Fibroblast of lung (primary cell): ENCODE measurements at regions not wholly inside any gene's neighbourhood (a gene's known extent, or its start where the extent isn't known, plus 50 kb on each side); places are given as distances from the start of the nearest gene placed in this dataset.

Experiments used
- EZH2 ChIP-seq: IDR thresholded peaks from 2 replicates; pipeline ENCODE4 v1.5.1; 2012; ENCODE audit warnings: low read length, control low read depth, mild to moderate bottlenecking; ENCODE audit errors: missing control alignments
- TF ChIP-seq, protein P1 (sequence below), 2 donors: IDR thresholded peaks in 1 of 2; conservative IDR thresholded peaks in 1 of 2; 1 replicate in 1 of 2; 2 replicates in 1 of 2; pipeline ENCODE4 v1.5.1; 2011 to 2012; ENCODE audit warnings: low read length in 2 of 2, control low read depth in 1 of 2, inconsistent platforms in 1 of 2, low read depth in 1 of 2, mild to moderate bottlenecking in 1 of 2

DNA sequence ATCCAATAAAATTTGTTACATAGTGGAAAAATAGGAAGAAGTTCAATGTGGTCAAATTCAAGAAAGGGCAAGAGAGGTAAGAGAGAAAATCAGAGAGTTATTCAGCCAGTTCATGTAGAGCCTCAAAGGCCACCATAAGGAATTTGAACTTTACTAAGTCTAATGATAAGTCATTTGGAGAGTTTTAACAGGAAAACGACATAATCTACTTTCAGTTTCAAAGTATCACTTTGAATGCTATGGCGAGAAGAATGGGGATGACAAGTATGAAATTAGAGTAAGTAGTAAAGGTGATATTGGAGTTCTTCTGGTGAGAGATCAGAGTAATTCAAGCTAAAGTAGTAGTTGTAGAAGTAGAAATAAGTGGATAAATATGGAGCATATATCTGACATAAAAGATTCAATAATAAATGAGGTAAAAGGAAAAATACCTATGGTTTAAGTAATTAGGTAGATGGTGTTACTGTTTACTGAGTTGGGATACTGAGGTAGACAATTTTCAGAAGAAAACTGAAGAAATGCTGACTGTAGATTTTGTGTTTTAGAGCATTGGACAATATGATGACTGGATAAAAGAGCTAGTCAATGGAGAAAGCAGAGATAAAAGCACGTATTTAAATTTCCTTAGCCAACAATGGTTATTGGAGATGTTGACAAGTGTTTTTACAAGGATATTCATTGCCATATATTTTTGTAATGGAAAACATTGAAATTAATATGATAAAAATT, 331.7 kb upstream of the ADGRL3 start:
- TF ChIP-seq, protein P1, sequence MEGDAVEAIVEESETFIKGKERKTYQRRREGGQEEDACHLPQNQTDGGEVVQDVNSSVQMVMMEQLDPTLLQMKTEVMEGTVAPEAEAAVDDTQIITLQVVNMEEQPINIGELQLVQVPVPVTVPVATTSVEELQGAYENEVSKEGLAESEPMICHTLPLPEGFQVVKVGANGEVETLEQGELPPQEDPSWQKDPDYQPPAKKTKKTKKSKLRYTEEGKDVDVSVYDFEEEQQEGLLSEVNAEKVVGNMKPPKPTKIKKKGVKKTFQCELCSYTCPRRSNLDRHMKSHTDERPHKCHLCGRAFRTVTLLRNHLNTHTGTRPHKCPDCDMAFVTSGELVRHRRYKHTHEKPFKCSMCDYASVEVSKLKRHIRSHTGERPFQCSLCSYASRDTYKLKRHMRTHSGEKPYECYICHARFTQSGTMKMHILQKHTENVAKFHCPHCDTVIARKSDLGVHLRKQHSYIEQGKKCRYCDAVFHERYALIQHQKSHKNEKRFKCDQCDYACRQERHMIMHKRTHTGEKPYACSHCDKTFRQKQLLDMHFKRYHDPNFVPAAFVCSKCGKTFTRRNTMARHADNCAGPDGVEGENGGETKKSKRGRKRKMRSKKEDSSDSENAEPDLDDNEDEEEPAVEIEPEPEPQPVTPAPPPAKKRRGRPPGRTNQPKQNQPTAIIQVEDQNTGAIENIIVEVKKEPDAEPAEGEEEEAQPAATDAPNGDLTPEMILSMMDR (conservative IDR thresholded peaks at IDR 0.05 in 1 of 2, IDR thresholded peaks at IDR 0.05 in 1 of 2; ENCODE audit: low read depth in 1 of 2, low read length in 2 of 2): no peak
- no peak for TF ChIP-seq EZH2
